ENCODE measurements at regions not wholly inside any gene's neighbourhood (a gene's known extent, or its start where the extent isn't known, plus 50 kb on each side); places are given as distances from the start of the nearest gene placed in this dataset.

DNA sequence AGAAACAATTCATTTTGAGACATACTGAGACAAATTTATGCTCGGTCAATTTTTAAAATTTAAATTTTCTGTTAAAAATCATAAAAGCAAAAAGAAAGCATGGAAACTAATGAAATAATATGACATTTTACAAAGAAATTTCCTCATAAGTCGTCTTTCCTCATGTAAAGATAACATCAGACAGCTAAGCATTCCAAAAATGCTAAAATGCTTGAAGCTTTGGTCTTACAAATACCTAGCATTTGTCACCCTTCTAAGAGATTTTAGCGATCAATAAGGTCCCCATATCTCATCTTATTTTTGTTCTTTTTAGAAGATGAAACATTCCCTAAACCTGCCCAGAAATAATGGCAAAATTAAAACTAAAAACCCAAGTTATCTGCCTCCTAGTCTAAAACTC lies 68.5 kb upstream of the FREM2 start:
- TF ChIP-seq POLR2A (IDR thresholded peaks at IDR 0.05): no peak
- TF ChIP-seq, protein P1, sequence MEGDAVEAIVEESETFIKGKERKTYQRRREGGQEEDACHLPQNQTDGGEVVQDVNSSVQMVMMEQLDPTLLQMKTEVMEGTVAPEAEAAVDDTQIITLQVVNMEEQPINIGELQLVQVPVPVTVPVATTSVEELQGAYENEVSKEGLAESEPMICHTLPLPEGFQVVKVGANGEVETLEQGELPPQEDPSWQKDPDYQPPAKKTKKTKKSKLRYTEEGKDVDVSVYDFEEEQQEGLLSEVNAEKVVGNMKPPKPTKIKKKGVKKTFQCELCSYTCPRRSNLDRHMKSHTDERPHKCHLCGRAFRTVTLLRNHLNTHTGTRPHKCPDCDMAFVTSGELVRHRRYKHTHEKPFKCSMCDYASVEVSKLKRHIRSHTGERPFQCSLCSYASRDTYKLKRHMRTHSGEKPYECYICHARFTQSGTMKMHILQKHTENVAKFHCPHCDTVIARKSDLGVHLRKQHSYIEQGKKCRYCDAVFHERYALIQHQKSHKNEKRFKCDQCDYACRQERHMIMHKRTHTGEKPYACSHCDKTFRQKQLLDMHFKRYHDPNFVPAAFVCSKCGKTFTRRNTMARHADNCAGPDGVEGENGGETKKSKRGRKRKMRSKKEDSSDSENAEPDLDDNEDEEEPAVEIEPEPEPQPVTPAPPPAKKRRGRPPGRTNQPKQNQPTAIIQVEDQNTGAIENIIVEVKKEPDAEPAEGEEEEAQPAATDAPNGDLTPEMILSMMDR (IDR thresholded peaks at IDR 0.05): no peak
- Histone ChIP-seq H3K4me1 (no peaks in the 10 kb centered on the region), H3K27ac (no peak overlapping the region), H3K36me3 (no peaks in the 10 kb centered on the region), H3K4me3 (no peak overlapping the region), H3K9me3 (no peaks in the 10 kb centered on the region), H3K27me3 (peaks cover 0 to 2% of the 10 kb centered on the region in 2 donors)
- WGBS (ENCODE audit: insufficient coverage, low coverage, low lambda C conversion rate, missing lambda C conversion rate): 55% methylated on average over 3 of the region's 3 CpGs
- DNase-seq: no peak
- intact Hi-C loops (cut with DNase I): no loop called here
- no peak for ATAC-seq

GRCh38 chr13:38618881-38619280 lies 68.0 kb upstream of the FREM2 start:
- 38% methylated on average over 1 of the region's 1 CpG for WGBS (ENCODE audit: insufficient coverage, low coverage, low lambda C conversion rate, missing lambda C conversion rate)
- Histone ChIP-seq H3K27ac (no peak overlapping the region), H3K4me3 (no peak overlapping the region), H3K9me3 (no peaks in the 10 kb centered on the region), H3K4me1 (no peaks in the 10 kb centered on the region), H3K27me3 (peaks cover 0 to 4% of the 10 kb centered on the region in 2 donors), H3K36me3 (no peaks in the 10 kb centered on the region)
- DNase-seq: no peak
- no peak for ATAC-seq
- TF ChIP-seq, protein P1 (IDR thresholded peaks at IDR 0.05): no peak
- no peak for TF ChIP-seq POLR2A (IDR thresholded peaks at IDR 0.05)
- intact Hi-C loops (cut with DNase I): no loop called here

DNA sequence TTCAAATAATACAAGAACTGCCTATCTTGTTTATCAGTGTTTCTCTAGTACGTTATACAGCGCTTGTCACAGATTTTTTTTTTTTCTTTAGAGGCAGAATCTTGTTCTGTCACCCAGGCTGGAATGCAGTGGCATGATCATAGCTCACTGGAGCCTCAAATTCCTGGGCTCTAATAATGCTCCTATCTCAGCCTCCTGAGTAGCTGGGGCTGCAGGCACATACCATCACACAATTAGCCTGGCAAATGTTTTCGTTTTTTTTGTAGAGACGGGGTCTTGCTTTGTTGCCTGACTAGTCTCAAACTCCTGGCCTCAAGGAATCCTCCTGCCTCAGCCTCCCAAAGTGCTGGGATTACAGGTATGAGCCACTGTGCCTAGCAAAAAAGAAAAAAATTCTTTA lies 66.0 kb upstream of the FREM2 start:
- no peaks in the 10 kb centered on the region for H3K9me3 ChIP-seq
- intact Hi-C loops (cut with DNase I): no loop called here
- H3K4me3 ChIP-seq: no peak overlapping the region
- H3K27me3 ChIP-seq: peaks cover 0 to 4% of the 10 kb centered on the region in 2 donors
- H3K4me1 ChIP-seq: no peaks in the 10 kb centered on the region
- no peak for DNase-seq
- H3K36me3 ChIP-seq: no peaks in the 10 kb centered on the region
- TF ChIP-seq, protein P1 (IDR thresholded peaks at IDR 0.05): no peak
- no peak for TF ChIP-seq POLR2A (IDR thresholded peaks at IDR 0.05)
- H3K27ac ChIP-seq: no peak overlapping the region
- WGBS (ENCODE audit: insufficient coverage, low coverage, low lambda C conversion rate, missing lambda C conversion rate): 73% methylated on average over 4 of the region's 4 CpGs
- ATAC-seq: no peak

- intact Hi-C loops (cut with DNase I): no loop called here
- Histone ChIP-seq H3K9me3 (no peaks in the 10 kb centered on the region), H3K4me1 (no peaks in the 10 kb centered on the region), H3K4me3 (no peak overlapping the region), H3K36me3 (no peaks in the 10 kb centered on the region), H3K27ac (no peak overlapping the region), H3K27me3 (peaks cover 0 to 4% of the 10 kb centered on the region in 2 donors)
- DNase-seq (no peak), ATAC-seq (no peak)
- no peak for TF ChIP-seq POLR2A (IDR thresholded peaks at IDR 0.05)
- TF ChIP-seq, protein P1 (IDR thresholded peaks at IDR 0.05): no peak
- WGBS (ENCODE audit: insufficient coverage, low coverage, low lambda C conversion rate, missing lambda C conversion rate): 30% methylated on average over 10 of the region's 10 CpGs
Observed at GRCh38 chr13:38624822-38625221, 62.1 kb upstream of the FREM2 start.

- DNase-seq: no peak
- WGBS (ENCODE audit: insufficient coverage, low coverage, low lambda C conversion rate, missing lambda C conversion rate): 33% methylated on average over 1 of the region's 1 CpG
- Histone ChIP-seq H3K9me3 (no peaks in the 10 kb centered on the region), H3K27ac (no peak overlapping the region), H3K4me1 (no peaks in the 10 kb centered on the region), H3K4me3 (no peak overlapping the region), H3K36me3 (no peaks in the 10 kb centered on the region), H3K27me3 (no peaks in the 10 kb centered on the region)
- intact Hi-C loops (cut with DNase I): no loop called here
- no peak for ATAC-seq
- TF ChIP-seq, protein P1 (IDR thresholded peaks at IDR 0.05): no peak
- no peak for TF ChIP-seq POLR2A (IDR thresholded peaks at IDR 0.05)
Observed at GRCh38 chr13:38628554-38628953, 58.3 kb upstream of the FREM2 start.

Data from right lobe of liver (tissue), 6 donors.